HFFc6 (cell line): ENCODE measurements at regions not wholly inside any gene's neighbourhood (a gene's known extent, or its start where the extent isn't known, plus 50 kb on each side); places are given as distances from the start of the nearest gene placed in this dataset. TPM values are rescaled to one million over a fixed set of nuclear protein-coding genes. Genes with fewer than 3 reads are reported as not detected.

Experiments used
- DNase-seq: peaks from one replicate; pipeline ENCODE4 v3.0.0-alpha.2; 2018
- H3K27ac Mint-ChIP-seq: 2 replicates; pipeline ENCODE4 v1.8.0; 2020; ENCODE audit warnings: mild to moderate bottlenecking, mixed read lengths
- H3K27me3 Mint-ChIP-seq: 2 replicates; pipeline ENCODE4 v1.8.0; 2021; ENCODE audit warnings: mild to moderate bottlenecking, moderate library complexity, mixed read lengths; ENCODE audit not compliant: insufficient read depth
- H3K36me3 Mint-ChIP-seq: 2 replicates; pipeline ENCODE4 v1.8.0; 2021; ENCODE audit warnings: low read depth, mixed read lengths
- H3K4me1 Mint-ChIP-seq: 2 replicates; pipeline ENCODE4 v1.8.0; 2020; ENCODE audit warnings: low read depth, mixed read lengths
- H3K4me3 Mint-ChIP-seq: 2 replicates; pipeline ENCODE4 v1.8.0; 2020; ENCODE audit warnings: mild to moderate bottlenecking, moderate library complexity, mixed read lengths
- H3K9me3 Mint-ChIP-seq: 2 replicates; pipeline ENCODE4 v1.8.0; 2020; ENCODE audit warnings: mild to moderate bottlenecking, mixed read lengths
- CTCF ChIP-seq: fragments of 200-600 bp; sonication (generic); IDR thresholded peaks from 2 replicates; pipeline ENCODE4 v1.5.0; 2021; ENCODE audit warnings: antibody characterized with exemption, mild to moderate bottlenecking
- microRNA-seq: library from miRNA; unstranded; fragments of <30 nt; microRNA quantifications from one replicate; pipeline ENCODE4, GENCODE V29; 2019

- Mint-ChIP-seq H3K9me3 (peaks cover 43% of the 10 kb centered on the region), H3K36me3 (no peaks in the 10 kb centered on the region), H3K27me3 (no peaks in the 10 kb centered on the region; the same call in 1 of the 2 replicates), H3K4me3 (no peak overlapping the region), H3K4me1 (no peaks in the 10 kb centered on the region), H3K27ac (no peak overlapping the region)
- TF ChIP-seq CTCF: no peak
- DNase-seq: no peak
These were observed 87.1 kb downstream of the ZNF486 start for GRCh38 chr19:20254121-20254520.

- no peak for DNase-seq
- Mint-ChIP-seq H3K27ac (no peak overlapping the region), H3K9me3 (peaks cover 28% of the 10 kb centered on the region), H3K4me1 (no peaks in the 10 kb centered on the region), H3K4me3 (no peak overlapping the region), H3K36me3 (no peaks in the 10 kb centered on the region), H3K27me3 (no peaks in the 10 kb centered on the region; the same call in 1 of the 2 replicates)
- no peak for TF ChIP-seq CTCF
These were observed 85.6 kb downstream of the ZNF486 start for GRCh38 chr19:20252613-20253012.

GRCh38 chr19:20250627-20251026, 83.6 kb downstream of the ZNF486 start:
- Mint-ChIP-seq H3K27me3 (no peaks in the 10 kb centered on the region; the same call in 1 of the 2 replicates), H3K36me3 (no peaks in the 10 kb centered on the region), H3K4me1 (no peaks in the 10 kb centered on the region), H3K4me3 (no peak overlapping the region), H3K27ac (no peak overlapping the region), H3K9me3 (peaks cover 21% of the 10 kb centered on the region; the same call in 1 of the 2 replicates)
- DNase-seq: no peak
- TF ChIP-seq CTCF: no peak

GRCh38 chr19:20250121-20250520, 83.1 kb downstream of the ZNF486 start:
- H3K9me3 Mint-ChIP-seq: peaks cover 22% of the 10 kb centered on the region; the same call in 1 of the 2 replicates
- TF ChIP-seq CTCF: no peak
- no peaks in the 10 kb centered on the region for H3K4me1 Mint-ChIP-seq
- H3K36me3 Mint-ChIP-seq: no peaks in the 10 kb centered on the region
- no peak overlapping the region for H3K27ac Mint-ChIP-seq
- no peak overlapping the region for H3K4me3 Mint-ChIP-seq
- no peak for DNase-seq
- no peaks in the 10 kb centered on the region; the same call in 1 of the 2 replicates for H3K27me3 Mint-ChIP-seq

Small RNA genes lying in the stretch of these regions (microRNA-seq; reads per million reads assigned to microRNA genes)
- gene MIR1270: not detected
